ENCODE measurements at regions not wholly inside any gene's neighbourhood (a gene's known extent, or its start where the extent isn't known, plus 50 kb on each side); places are given as distances from the start of the nearest gene placed in this dataset.

- no TSS peak for BruUV-seq (replicated peaks)
- H3K4me1 ChIP-seq (ENCODE audit: control insufficient read depth in 1 of 2, insufficient read depth in 2 of 2, low read length in 2 of 2), result no peaks in the 10 kb centered on the region
- peaks cover 0 to 6% of the 10 kb centered on the region in 2 experiments; a peak in 1 of 4 replicates for H3K36me3 ChIP-seq (ENCODE audit: control insufficient read depth in 1 of 2, insufficient read depth in 2 of 2, low read length in 2 of 2)
- POLR2A ChIA-PET, result no interaction called here
- RAD21 ChIA-PET (ENCODE audit: low non-redundant PET in 1 of 2, low total read pairs in 2 of 2, uncharacterized antibody in 2 of 2, unreplicated experiment in 2 of 2), result interaction anchor here in 1 of 2 experiments (0.6 kb wide), 1 partner anchor 398 kb away, joined by 3 read pairs; no protein-coding TSS in a partner anchor
- intact Hi-C loops (cut with micrococcal nuclease), result no loop called here
- no peak overlapping the region for H2AFZ ChIP-seq (ENCODE audit: low read depth, low read length, poor library complexity, severe bottlenecking)
- peaks cover 14% of the 10 kb centered on the region; the same call in 1 of the 2 replicates for H3K79me2 ChIP-seq (ENCODE audit: insufficient read depth, low read length)
- no peak overlapping the region for H3K27ac ChIP-seq (ENCODE audit: low read depth, low read length)
- ATAC-seq, result no peak
- no peak overlapping the region for H3K4me3 ChIP-seq (replicated peaks in 1 of 2; ENCODE audit: low read depth in 1 of 2, low read length in 2 of 2)
- no peak overlapping the region for H3K9ac ChIP-seq (ENCODE audit: low read length)
- H3K9me2 ChIP-seq (ENCODE audit: insufficient read depth), result no peaks in the 10 kb centered on the region
- no peak for DNase-seq (ENCODE audit: low read depth, low spot score)
- CTCF ChIA-PET, result no interaction called here
- TF ChIP-seq POLR2AphosphoS5 (IDR thresholded peaks at IDR 0.05; ENCODE audit: low read depth, low read length), result no peak
- TF ChIP-seq ZBTB33 (IDR thresholded peaks at IDR 0.05; ENCODE audit: extremely low read depth, insufficient replicate concordance, low read length), result no peak
- TF ChIP-seq EZH2 (IDR thresholded peaks at IDR 0.05), result no peak
- TF ChIP-seq RAD21 (IDR thresholded peaks at IDR 0.05; ENCODE audit: low read depth), result no peak
- no peak for TF ChIP-seq CEBPB (IDR thresholded peaks at IDR 0.05; ENCODE audit: low read depth)
- no peak for TF ChIP-seq SRF (IDR thresholded peaks at IDR 0.05; ENCODE audit: low read depth)
- TF ChIP-seq SIN3A (IDR thresholded peaks at IDR 0.05; ENCODE audit: low read depth), result no peak
- TF ChIP-seq REST (IDR thresholded peaks at IDR 0.05; ENCODE audit: low read depth), result no peak
- TF ChIP-seq ZNF274 (IDR thresholded peaks at IDR 0.05; ENCODE audit: low read depth, low read length), result no peak
- no peak for TF ChIP-seq EGR1 (IDR thresholded peaks at IDR 0.05; ENCODE audit: low read depth)
- no peak for TF ChIP-seq MAX (IDR thresholded peaks at IDR 0.05)
- TF ChIP-seq POLR2A (IDR thresholded peaks at IDR 0.05; ENCODE audit: borderline replicate concordance, extremely low read depth, insufficient read depth, insufficient read length), result no peak
- TF ChIP-seq CTCF (IDR thresholded peaks at IDR 0.05 in 2 of 3, conservative IDR thresholded peaks at IDR 0.05 in 1 of 3; ENCODE audit: borderline replicate concordance in 1 of 3, insufficient read depth in 1 of 3, low read depth in 2 of 3, low read length in 2 of 3), result no peak
- TF ChIP-seq CBX3 (IDR thresholded peaks at IDR 0.05; ENCODE audit: low read depth), result no peak
- TF ChIP-seq SP1 (IDR thresholded peaks at IDR 0.05; ENCODE audit: low read depth), result no peak
- TF ChIP-seq ATF3 (IDR thresholded peaks at IDR 0.05), result no peak
- TF ChIP-seq TCF7L2 (IDR thresholded peaks at IDR 0.05; ENCODE audit: borderline replicate concordance, extremely low read depth, insufficient read depth, insufficient read length), result no peak
- H3K9me3 ChIP-seq (ENCODE audit: control insufficient read depth in 1 of 2, insufficient read depth in 1 of 2, low read depth in 1 of 2, low read length in 2 of 2), result no peaks in the 10 kb centered on the region
- H3K4me2 ChIP-seq (ENCODE audit: low read length), result no peak overlapping the region
- no peaks in the 10 kb centered on the region for H4K20me1 ChIP-seq (ENCODE audit: insufficient read depth)
- H3K27me3 ChIP-seq (ENCODE audit: insufficient read depth, low read length), result no peaks in the 10 kb centered on the region
Measured at GRCh38 chr22:25380122-25380747, 160.8 kb downstream of the CRYBB2 start.
